ENCODE measurements at regions not wholly inside any gene's neighbourhood (a gene's known extent, or its start where the extent isn't known, plus 50 kb on each side); places are given as distances from the start of the nearest gene placed in this dataset.
"Not testable (repeated sequence)": the region's sequence is repeated elsewhere in the genome, so short reads cannot be mapped to it uniquely, and the experiment has no call there.

DNA sequence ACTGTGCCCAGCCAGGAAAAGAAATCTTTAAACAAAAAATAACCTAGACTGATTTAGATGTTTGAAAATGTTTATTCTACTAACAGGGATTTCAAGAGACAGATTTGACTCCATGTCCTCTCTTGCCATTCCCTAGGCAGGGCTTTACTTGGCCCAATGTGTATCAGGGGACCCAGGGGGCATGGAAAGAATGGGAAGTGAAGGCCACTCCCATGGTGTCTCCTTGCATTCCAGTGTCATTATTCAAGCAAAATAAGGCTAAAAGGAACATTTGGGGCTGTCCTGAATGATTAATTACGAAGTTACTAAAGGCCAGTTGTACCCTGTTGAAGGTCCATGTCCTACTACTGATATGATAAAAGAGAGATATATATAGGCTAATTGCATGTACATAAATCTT is 151.9 kb upstream of the ATF7IP start:
- Histone ChIP-seq H3K27ac (peak overlapping the region in 1 of 4 donors; percentile 69), H3K4me3 (no peak overlapping the region), H3K9me3 (no peaks in the 10 kb centered on the region), H3K36me3 (no peaks in the 10 kb centered on the region), H3K4me1 (peaks cover 0 to 9% (median 2%) of the 10 kb centered on the region in 4 donors), H3K27me3 (no peaks in the 10 kb centered on the region)
- TF ChIP-seq, protein P1, sequence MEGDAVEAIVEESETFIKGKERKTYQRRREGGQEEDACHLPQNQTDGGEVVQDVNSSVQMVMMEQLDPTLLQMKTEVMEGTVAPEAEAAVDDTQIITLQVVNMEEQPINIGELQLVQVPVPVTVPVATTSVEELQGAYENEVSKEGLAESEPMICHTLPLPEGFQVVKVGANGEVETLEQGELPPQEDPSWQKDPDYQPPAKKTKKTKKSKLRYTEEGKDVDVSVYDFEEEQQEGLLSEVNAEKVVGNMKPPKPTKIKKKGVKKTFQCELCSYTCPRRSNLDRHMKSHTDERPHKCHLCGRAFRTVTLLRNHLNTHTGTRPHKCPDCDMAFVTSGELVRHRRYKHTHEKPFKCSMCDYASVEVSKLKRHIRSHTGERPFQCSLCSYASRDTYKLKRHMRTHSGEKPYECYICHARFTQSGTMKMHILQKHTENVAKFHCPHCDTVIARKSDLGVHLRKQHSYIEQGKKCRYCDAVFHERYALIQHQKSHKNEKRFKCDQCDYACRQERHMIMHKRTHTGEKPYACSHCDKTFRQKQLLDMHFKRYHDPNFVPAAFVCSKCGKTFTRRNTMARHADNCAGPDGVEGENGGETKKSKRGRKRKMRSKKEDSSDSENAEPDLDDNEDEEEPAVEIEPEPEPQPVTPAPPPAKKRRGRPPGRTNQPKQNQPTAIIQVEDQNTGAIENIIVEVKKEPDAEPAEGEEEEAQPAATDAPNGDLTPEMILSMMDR (IDR thresholded peaks at IDR 0.05) = no peak
- no peak for TF ChIP-seq POLR2A (IDR thresholded peaks at IDR 0.05)
- DNase-seq = no peak

DNA sequence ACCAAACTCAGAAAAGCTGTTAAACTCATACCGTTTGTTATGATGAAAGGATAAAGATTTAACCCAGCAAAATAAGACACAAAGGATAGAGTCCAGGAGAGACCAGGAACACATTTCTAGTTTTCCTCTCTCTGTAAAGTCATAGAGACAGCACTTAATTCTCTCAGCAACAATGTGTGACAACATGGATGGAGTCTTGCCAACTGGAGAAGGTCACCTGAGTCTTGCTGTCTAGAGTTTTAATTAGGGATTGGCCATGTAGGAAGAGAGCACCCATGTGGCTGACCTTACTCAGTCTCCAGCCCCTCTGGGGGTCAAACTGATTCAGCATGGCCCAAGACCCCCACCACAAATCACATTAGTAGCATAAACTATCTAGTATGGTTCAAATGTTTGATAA is 151.0 kb upstream of the ATF7IP start:
- H3K27ac ChIP-seq = peak overlapping the region in 1 of 4 donors; percentile 69
- peaks cover 0 to 12% (median 2%) of the 10 kb centered on the region in 4 donors for H3K4me1 ChIP-seq
- no peaks in the 10 kb centered on the region for H3K9me3 ChIP-seq

DNA sequence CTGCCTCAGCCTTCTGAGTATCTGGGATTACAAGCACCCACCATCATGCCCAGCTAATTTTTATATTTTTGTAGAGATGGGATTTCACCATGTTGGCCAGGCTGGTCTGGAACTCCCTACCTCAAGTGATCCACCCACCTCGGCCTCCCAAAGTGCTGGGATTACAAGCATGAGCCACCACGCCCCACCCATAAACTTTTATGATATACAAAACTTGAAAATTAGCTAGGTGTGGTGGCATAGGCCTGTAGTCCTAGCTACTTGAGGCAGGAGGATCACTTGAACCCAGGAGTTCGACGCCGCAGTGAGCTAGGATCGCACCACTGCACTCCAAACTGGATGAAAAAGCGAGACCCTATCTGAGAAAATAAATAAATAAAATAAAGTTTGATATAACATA is 149.5 kb upstream of the ATF7IP start:
- H3K36me3 ChIP-seq, H3K27me3 ChIP-seq, DNase-seq, H3K9me3 ChIP-seq, H3K27ac ChIP-seq, H3K4me3 ChIP-seq: not testable (repeated sequence)
- H3K4me1 ChIP-seq = peaks cover 0 to 12% (median 2%) of the 10 kb centered on the region in 4 donors

More for the DNA sequence above, 151.0 kb upstream of the ATF7IP start:
- TF ChIP-seq, protein P1 (IDR thresholded peaks at IDR 0.05) = no peak
- TF ChIP-seq POLR2A (IDR thresholded peaks at IDR 0.05) = no peak
- no peak for DNase-seq
- H3K27me3 ChIP-seq = no peaks in the 10 kb centered on the region
- H3K36me3 ChIP-seq = no peaks in the 10 kb centered on the region
- no peak overlapping the region for H3K4me3 ChIP-seq

DNA sequence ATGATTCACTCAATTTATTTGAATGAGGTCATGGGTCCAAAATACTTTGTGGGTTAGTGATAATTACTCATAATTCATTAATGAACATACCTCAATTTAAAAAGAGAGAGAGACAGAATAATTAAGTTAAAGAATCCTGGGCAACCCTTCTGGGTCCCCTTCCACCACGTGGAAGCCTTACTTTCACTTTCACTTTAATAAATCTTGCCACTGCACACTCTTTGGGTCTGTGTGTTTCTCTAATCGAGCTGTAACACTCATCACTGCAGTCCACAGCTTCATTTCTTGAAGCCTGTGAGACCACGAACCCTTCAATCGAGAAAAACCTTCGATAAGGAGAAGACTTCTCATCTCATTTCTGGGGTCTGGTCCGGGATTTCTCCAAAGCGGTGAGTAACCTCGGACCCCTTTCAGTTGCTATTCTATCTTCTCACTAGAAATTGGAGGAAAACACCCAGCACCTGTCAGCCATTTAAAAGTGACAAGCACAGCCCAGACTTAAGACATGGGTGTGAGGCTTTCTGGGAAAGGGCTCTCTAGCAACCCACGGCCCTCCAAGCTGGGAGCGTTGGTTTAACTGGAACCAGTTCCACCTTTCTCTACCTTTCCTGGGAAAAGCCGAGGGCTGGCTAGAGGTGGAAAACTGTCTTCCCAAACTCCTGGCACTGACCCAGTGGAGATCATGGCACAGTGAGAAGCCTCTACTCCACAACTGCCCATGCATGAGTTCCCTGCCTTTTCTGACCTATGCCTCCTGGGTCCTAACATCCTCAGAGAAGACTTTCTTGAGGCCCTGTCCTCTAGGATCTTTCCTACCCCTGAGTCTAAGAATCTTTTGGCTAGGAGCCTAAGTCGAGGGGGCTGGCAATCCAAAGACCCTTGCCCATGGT is 148.8 kb upstream of the ATF7IP start:
- peaks cover 0 to 12% (median 2%) of the 10 kb centered on the region in 4 donors for H3K4me1 ChIP-seq
- DNase-seq = no peak
- peak overlapping the region in 1 of 4 donors; percentile 20 for H3K27ac ChIP-seq
- no peaks in the 10 kb centered on the region for H3K9me3 ChIP-seq
- H3K27me3 ChIP-seq = no peaks in the 10 kb centered on the region
- no peaks in the 10 kb centered on the region for H3K36me3 ChIP-seq
- no peak for TF ChIP-seq POLR2A (IDR thresholded peaks at IDR 0.05)
- TF ChIP-seq, protein P1 (IDR thresholded peaks at IDR 0.05) = no peak
- peak overlapping the region; percentile 11 to 29 (median 22) for H3K4me3 ChIP-seq

DNA sequence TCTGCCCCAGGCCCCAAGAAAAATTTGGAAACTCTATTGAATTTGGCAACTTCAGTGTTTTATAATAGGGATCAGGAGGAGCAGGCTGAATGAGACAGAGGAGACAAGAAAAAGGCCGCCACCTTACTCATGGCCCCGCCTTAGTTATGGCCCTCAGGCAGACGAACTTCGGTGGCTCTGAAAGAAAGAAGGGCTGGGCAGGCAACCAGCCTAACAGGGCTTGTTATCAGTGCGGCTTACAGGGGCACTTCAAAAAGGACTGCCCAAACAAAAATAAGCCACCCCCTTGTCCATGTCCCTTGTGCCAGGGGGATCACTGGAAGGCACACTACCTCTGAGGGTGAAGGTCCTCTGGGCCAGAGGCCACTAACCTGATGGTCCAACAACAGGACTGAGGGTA is 146.3 kb upstream of the ATF7IP start:
- DNase-seq = peak in 1 of 3 donors; percentile 56
- Histone ChIP-seq H3K9me3 (no peaks in the 10 kb centered on the region), H3K27me3 (no peaks in the 10 kb centered on the region), H3K4me3 (no peak overlapping the region), H3K36me3 (no peaks in the 10 kb centered on the region), H3K4me1 (peaks cover 0 to 4% (median 2%) of the 10 kb centered on the region in 4 donors), H3K27ac (peak overlapping the region in 2 of 4 donors; percentile 3 to 52)
- TF ChIP-seq, protein P1 (IDR thresholded peaks at IDR 0.05) = no peak
- TF ChIP-seq POLR2A (IDR thresholded peaks at IDR 0.05) = no peak

DNA sequence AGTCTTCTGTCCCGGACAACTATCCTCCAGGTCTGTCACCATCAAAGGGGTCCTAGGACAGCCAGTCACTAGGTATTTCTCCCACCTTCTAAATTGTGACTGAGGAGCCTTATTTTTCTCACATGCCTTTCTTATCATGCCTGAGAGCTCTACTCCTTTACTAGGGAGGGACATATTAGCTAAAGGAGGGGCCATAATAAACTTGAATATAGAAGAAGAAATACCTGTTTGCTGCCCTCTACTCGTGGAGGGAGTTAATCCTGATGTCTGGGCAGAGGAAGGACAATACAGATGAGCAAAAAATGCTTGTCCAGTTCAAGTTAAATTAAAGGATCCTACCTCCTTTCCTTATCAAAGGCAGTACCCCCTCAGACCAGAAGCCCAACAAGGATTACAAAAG is 145.8 kb upstream of the ATF7IP start:
- H3K36me3 ChIP-seq, H3K4me1 ChIP-seq, H3K4me3 ChIP-seq, H3K9me3 ChIP-seq, H3K27me3 ChIP-seq, DNase-seq: not testable (repeated sequence)
- peak overlapping the region in 2 of 4 donors; percentile 3 to 52 for H3K27ac ChIP-seq

All from Peyer's patch (tissue), 4 donors.